HG02798 (cell line): ENCODE measurements at regions not wholly inside any gene's neighbourhood (a gene's known extent, or its start where the extent isn't known, plus 50 kb on each side); places are given as distances from the start of the nearest gene placed in this dataset.
"Not testable (repeated sequence)": the region's sequence is repeated elsewhere in the genome, so short reads cannot be mapped to it uniquely, and the experiment has no call there.

Experiments
- ATAC-seq: cut with Tn5 transposase; IDR thresholded peaks from one replicate; pipeline ENCODE4 v1.9.1; 2021; ENCODE audit warnings: mild to moderate bottlenecking; ENCODE audit not compliant: unreplicated experiment, poor library complexity

DNA sequence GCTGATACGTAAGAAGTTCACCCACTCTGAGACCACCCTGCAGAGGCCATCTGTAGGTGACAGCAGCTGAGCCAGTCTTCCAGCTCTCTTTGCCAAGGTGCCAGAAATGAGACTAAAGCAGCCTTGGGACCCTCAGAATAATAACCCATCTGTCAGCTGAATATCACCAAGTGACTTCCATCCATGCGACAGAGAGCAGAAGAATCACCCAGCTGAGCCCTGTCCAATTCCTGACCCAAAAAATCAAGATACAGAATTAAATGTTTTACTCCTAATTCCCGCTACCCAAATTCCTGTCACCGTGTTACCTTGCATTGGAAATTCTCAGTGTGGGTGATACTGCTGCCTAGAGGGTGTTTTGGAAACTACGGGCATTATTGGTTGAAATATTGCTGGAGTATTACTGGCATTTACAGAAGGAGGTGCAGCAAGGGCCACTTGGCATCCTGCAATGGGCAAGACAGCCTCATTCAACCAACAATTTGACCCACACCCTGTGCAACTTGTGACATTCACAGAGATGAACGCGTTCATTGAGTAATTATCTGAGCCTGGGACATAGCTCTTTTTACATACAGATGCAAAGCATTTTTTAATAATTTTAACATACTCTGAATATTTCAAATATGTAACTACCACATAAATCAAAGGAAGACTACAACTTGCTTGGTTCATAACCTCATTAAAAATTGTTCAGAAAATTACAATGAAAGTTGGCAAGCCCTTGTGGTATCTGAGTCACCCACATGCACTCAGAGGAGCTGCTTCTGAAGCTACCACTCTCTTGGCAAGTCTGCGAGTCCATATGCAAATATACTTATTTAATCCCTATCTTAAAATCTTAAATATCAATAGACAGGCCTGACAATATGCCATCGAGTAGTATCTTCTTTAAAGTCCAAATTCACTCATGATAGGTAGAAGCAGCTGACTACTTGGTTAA is 126.6 kb downstream of the C16orf95 start:
- no peak for ATAC-seq

DNA sequence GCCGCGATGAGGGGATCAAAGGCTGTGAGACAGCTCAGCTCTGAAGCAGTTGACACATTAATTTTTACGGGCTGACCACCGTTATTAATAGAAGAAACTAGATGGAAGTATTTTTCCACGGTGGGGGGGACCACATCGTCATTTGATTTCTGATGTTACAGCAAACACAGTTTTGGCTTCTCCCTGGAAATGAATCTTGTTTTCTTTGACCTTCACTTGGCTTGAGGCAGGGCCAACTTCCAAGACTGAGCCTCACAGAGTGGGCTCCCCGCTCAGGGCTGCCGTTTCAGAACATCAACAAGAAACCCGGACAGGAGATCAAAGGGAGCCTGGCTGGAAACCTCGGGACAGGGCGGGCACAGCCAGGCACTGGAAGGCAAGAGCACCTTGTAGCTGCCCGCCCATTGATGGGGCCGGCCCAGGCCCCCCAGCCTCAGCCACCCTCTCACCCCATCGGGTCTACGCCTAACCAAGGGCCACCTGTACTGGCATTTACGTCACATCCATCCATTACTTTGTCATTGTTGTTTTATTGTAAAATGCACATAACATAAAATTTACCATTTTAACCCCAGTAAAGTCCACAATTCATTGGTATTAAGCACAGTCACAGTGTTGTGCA is 124.6 kb downstream of the C16orf95 start:
- ATAC-seq: no peak

DNA sequence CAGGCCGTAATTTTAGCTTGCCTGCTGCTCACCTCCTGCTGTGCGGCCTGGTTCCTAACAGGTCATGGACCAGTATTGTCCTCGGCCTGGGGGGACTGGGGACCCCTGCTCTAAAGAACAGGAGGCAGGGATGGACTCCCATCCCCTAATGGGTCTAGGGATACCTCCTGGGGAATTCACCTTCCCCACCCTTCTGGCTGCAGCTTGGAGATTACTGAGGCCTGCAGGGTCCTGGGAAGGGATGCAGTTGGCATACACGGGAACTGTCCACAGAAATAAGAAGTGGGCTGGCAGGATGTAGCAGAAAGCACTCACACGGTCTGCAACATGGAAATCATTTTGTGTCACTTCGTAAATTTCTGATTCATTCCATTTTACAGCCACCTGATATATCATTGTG is 123.0 kb downstream of the C16orf95 start:
- ATAC-seq: no peak

DNA sequence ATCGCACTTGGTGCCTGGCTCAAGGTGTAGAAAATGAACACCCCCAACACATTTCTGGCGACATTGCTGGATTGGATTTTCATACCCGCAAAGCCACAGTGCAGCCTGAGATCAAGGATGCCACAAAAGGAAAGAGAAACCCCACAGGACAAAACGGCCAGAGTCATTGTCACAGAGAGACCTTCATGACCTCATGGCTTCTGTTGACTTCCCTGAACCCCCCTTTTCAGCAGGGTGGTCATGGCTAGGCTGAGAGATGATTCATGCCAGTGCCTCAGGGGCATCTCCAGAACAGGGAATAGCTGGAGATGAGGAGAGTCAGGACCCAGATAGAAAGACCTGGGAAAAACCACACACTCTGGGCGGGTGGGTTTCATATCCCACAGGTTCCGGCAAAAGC is 122.0 kb downstream of the C16orf95 start:
- no peak for ATAC-seq

DNA sequence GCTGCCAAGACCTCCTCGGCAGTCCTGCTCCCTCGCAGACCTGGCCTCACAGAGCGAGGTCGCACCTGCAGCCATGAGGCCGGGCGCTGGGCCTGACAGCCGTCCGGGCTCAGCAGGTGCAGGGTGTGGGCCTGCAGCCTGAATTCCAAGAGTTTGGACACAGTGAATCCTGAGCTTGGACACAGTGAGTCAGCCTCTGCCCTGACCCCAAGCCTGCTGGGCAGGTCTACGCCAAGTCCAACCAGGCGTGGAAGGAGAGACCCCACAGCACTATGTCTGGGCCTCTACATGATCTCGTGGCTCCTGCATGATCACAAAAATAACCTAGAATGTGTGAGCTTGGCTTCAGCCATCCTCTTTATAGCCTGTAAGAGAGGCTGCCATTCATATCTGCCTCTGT is 121.0 kb downstream of the C16orf95 start:
- ATAC-seq: no peak

DNA sequence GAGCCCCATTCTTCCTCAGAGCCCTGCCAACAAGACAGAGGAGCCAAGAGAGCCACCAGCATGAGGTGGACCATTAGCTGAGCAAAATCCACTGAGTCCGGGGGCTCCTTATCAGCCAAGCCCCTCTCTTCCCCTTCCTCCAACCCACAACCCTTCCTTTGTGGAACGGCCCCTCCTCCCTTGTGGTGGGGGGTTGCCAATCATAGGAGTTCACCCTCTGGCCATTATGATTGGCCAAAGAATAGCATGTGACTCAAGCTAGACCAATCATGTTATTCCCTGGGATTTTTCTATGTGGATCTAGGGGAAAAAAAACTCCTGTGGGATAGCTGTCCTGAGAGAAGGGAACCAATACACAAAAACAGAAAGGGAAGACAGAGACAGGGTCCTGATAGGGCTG is 120.5 kb downstream of the C16orf95 start:
- no peak for ATAC-seq

DNA sequence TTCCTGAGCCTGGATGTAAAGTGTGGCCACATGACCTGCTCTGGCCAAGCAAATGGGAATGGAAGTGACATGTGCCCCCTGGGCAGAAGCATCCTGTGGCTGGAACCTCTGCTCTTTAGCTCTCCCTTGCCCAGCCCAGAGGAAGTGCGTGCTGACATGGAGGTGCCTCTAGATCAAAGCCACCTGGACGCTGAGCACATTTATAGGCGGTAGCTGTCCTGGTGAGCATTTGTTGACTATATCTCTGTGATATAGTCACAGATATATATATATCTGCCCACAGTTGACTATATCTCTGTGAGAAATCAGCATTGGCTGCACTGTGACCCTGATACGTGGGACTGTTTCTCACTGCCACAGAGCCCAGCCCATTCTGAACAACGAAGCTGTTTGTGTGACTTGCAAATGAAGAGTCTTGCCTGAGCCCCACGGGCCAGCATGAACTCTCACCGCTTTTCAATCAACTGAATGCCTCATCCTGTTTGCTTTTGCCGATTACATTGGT is 118.8 kb downstream of the C16orf95 start:
- ATAC-seq: no peak

DNA sequence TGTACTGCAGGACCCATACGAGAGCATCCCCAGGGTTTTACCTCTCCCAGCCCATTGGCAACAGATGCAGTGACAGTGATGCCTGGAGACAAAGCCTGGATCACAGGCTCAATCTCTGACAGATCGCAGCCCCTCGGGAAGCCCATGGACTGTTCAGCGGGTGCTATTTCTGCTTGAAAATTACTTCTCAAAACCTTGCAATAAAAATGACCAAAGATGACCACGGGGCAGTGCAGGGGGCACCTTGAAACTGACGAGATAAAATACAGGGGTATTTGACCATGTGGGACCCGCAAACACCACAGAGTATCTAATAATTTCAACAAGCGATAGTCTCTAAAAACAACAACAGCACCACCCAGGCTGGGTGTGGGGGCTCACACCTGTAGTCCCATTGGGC is 118.3 kb downstream of the C16orf95 start:
- no peak for ATAC-seq

DNA sequence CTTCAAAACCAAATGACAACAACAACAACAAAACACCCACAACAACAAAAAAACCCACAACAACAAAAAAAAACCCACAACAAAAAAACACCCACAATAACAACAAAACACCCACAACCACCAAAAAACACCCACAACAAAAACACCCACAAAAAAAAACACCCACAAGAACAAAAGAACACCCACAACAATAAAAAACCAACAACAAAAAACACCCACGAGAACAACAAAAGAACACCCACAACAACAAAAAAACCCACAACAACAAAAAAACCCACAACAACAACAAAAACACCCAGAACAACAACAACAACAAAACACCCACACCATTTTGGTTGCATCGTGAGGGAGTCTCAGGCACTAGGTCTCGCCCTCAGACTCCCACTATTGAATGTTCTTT is 117.8 kb downstream of the C16orf95 start:
- ATAC-seq: no peak

DNA sequence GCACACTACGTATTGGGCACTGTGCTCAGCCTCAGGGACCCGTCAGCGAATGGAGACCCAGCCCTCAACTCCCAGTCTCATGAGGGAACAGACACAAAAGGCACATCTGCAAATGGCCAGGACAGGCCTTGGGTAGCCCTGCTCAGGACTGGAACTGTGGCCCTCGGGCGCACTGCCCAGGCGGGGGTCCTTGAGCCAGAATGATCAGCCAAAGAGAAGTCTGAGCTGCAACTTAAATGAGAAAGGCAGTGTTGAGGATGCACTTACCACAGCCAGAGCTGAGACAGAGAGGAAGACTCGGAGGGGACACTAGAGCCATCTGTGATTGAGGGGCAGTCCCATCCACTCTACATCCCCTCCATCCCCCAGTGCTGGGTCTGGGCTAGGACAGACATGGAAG is 117.3 kb downstream of the C16orf95 start:
- ATAC-seq: no peak

DNA sequence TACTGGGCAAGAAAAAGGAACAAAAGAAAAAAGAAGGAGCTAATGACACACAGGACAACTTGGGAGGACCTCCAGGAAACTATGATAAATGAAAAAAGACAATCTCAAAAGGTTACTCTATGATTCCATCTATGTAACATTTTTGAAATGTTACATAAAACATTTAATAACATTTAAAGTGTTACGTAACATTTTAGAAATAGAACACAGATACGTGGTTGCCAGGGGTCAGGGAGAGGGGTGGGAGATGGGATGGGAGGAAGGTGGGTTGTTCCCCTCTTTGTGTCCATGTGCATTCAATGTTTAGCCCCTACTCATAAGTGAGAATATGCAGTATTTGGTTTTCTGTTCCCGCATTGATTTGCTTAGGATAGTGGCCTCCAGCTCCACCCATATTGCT is 116.6 kb downstream of the C16orf95 start:
- no peak for ATAC-seq

DNA sequence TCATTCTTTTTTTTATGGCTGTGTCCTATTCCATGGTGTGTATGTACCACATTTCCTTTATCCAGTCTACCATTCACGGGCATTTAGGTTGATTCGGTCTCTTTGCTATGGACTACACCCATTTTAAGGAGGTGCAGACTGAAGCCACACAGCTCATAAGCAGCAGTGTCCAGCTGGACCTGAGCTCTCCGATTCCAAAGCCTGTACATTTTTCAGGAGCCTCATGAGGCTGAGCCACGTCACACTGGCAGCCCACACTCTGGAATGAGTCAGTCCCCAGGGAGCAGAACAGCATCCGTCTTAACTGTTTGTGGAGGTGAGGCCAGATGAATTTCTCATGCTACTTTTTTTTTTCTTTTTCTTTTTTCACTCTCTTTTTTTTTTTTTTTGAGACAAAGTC is 116.1 kb downstream of the C16orf95 start:
- no peak for ATAC-seq

DNA sequence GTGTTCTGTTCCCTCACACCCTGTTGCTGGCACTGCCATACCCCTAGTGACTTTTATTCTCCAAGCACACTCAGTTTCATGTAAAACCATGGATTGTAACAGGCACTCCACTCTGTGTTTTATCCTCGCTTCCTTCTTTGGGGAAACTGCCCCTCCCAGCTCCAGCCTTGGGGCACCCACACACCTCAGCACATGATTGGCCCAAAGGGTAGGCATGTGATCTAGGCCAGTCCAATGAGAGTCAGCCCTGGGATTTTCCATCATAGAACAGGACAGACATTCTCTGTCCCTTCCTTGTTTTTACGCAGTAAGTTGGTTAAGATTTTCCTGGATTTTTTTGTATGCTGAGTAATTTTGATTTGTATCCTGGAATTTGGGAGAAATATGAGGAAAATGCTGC is 115.4 kb downstream of the C16orf95 start:
- ATAC-seq: no peak

DNA sequence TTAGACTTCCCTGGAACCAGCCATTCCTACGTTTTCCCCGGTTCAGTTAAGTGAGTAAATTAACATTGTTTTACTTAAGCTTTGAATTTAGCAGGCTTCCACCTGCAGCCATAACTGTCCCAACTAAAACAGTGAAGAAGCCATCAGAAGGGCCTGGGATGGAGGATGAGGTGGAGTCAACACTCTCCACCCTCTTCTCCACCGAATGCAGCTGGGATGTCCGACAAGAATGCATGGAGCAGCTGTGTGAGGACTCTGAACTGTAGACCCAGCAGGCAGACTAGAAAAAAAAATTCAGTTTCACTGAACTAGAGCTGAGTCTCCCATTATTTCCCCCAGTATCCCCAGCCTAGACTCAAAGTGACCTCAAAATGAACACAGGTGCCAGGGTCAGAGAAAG is 114.8 kb downstream of the C16orf95 start:
- no peak for ATAC-seq

DNA sequence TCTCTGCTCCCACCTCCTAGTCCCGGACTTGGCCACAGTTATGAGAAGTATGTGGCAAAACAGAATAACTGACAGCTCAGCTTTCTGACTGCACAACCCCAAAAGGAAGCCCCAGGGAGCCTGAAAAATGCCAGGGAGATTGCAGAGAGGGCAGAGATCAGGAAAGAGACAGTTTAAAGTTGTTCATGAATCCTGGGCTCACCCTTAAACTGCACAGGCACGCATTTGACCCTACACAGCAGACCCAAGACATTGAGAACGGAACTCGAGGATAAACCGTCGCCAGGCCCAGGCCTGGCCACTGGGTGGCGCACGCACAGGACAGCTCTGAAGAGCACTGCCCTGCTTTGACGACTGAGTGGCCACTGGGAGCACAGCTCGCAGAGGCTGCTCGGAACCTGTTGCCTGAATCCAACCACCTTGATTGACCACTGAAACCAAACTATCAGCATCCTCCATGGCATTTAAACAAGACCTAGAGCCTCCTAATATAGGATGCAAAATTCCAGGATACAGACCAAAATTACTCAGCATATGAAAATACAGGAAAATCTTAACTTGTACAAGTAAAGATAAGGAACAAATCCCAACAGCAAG is 114.0 kb downstream of the C16orf95 start:
- no peak for ATAC-seq

DNA sequence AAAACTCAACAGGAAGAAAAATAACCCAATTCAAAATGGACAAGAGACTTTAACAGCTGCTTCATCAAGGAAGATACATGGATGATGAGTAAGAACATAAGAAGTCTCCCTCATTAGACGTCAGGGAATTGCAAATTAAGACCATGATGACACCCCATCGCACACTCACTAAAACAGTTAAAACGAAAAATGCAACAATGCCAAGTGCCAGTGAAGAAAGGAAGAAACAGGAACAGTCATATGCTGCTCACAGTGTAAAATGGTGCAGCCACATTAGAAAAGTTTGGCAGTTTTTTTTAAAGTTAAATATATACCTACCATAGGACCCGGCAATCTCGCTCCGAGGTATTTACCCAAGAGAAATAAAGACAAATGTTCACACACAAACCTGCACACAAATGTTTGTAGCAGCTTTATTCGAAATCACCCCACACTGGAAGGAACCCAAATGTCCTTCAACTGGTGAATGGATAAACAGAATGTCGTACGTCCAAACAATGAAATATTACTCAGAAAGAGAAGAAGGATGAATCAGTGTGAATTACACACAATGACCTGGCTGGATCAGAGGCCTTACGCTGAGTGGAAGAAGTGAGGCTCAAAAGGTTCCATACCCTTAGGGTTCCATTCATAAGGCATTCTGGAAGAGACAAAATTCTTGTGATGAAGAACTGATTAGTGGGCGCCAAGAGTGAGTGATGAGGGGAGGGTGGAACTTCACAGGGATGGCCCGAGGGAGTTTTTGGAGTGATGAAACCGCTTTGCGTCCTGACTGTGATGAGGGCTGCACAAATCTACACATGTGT is 110.3 kb downstream of the C16orf95 start:
- no peak for ATAC-seq

DNA sequence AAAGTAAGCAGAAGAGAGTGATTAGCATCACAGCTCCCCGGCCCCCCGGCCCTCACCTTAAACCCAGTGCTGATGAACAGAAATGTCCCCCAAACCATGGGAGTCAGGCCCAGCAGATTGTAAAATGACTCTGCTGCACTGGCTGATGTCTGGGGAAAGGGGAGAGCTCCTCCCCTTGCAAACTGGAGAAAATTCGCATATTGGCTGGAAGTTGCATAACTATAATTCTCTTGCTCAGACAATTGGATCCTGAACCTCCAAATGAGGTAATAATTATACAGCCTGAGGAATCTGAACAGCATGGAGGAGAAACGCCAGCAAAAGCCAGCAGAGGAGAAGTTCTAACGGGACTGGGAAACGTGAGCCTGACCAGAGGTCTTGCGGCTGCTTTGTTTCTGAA is 109.7 kb downstream of the C16orf95 start:
- no peak for ATAC-seq

DNA sequence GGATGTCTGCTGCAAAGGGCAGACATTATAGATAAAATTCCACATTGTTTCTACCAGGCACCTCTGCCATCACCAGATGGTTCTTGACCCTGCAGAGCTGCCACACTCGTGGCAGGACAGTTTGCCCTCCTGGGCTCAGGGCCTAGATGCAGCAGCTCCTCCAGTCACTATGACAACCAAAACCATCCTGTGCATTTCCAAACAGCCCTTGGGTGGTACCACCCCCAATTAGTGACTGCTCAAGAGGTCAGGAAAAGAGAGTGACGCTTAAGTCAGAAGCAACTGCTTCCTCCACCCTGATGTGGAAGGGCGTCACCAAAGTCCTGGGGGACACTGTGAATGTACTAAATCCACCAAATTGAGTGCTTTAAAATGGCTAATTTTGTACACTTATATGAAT is 109.2 kb downstream of the C16orf95 start:
- no peak for ATAC-seq

DNA sequence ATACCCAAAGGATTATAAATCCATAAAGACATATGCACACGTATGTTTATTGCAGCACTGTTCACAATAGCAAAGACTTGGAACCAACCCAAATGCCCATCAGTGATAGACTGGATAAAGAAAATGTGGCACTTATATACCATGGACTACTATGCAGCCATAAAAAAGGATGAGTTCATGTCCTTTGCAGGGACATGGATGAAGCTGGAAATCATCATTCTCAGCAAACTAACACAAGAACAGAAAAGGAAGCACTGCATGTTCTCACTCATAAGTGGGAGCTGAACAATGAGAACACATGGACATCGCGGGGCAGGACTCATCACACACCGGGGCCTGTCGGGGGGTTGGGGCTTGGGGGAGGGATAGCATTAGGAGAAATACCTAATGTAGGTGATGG is 108.2 kb downstream of the C16orf95 start:
- not testable (repeated sequence) for ATAC-seq

DNA sequence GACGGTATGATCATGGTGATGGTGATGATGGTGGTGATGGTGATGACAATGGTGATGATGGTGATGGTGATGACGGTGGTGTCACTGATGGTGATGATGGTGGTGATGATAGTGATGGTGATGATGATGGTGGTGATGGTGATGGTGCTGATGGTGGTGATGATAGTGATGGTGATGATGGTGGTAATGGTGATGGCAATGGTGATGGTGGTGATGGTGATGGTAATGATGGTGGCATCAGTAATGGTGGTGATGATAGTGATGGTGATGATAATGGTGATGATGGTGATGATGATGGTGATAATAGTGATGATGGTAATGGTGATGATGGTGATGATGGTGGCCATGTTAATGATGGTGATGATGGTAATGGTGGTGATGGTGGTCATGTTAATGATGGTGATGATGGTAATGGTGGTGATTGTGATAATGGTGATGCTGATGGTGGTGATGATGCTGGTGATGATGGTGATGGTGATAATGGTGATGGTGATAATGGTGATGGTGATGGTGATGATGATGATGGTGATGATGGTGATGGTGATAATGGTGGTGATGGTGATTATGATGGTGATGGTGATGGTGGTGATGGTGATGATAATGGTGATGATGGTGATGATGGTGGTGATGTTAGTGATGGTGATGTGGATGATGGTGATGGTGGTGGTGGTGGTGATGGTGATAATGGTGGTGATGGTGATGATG is 107.2 kb downstream of the C16orf95 start:
- ATAC-seq: no peak
